A549 (cell line): ENCODE measurements at regions not wholly inside any gene's neighbourhood (a gene's known extent, or its start where the extent isn't known, plus 50 kb on each side); places are given as distances from the start of the nearest gene placed in this dataset.

ENCODE experiments used
- ATAC-seq, 2 experiments: fragments of 200-7000 bp in 1 of 2; fragments of >200 bp in 1 of 2; cut with Nextera tagmentation in 1 of 2; cut with Tn5 transposase in 1 of 2; 3 replicates each; pipeline versions ENCODE4 v1.8.0 to v1.9.1; 2018 to 2020; ENCODE audit warnings: mild to moderate bottlenecking in 1 of 2, moderate library complexity in 1 of 2
- CTCF ChIA-PET: fragments of 300-600 bp; sonication (Branson Sonifier 250); formaldehyde crosslinking; extraction: SDS; loops from one replicate; lab custom pipeline; 2021; ENCODE audit warnings: antibody characterized with exemption, inconsistent platforms; lab: Yijun Ruan, JAX
- POLR2A ChIA-PET: fragments of 350-600 bp; formaldehyde crosslinking; extraction: SDS; loops from one replicate; lab custom pipeline; 2021; ENCODE audit warnings: antibody characterized with exemption, inconsistent platforms; lab: Yijun Ruan, JAX
- DNase-seq, 2 experiments: peaks; one replicate each; pipeline versions ENCODE4 v3.0.0 to v3.0.0-alpha.2; 2011 to 2016; ENCODE audit warnings: low read depth in 1 of 2, low spot score in 1 of 2
- FAIRE-seq: peaks from 2 replicates; lab custom pipeline; 2011; peaks lifted over from hg19 to GRCh38; lab: Jason Lieb, UNC
- H3K27ac ChIP-seq, 2 experiments: fragments of >200 bp; sonication (Bioruptor Twin); formaldehyde crosslinking; 3 replicates each; pipeline ENCODE4 v1.5.1; 2016 to 2017
- H3K4me1 ChIP-seq: fragments of >200 bp; sonication (Bioruptor Twin); formaldehyde crosslinking; 3 replicates; pipeline ENCODE4 v1.6.1; 2016
- H3K4me2 ChIP-seq: fragments of >200 bp; sonication (Bioruptor Twin); formaldehyde crosslinking; 3 replicates; pipeline ENCODE4 v1.6.1; 2016
- H3K4me3 ChIP-seq: fragments of >200 bp; sonication (Bioruptor Twin); formaldehyde crosslinking; 3 replicates; pipeline ENCODE4 v1.5.1; 2016
- H3K9me3 ChIP-seq: fragments of >200 bp; sonication (Bioruptor Twin); formaldehyde crosslinking; 3 replicates; pipeline ENCODE4 v1.6.1; 2016
- BCL3 ChIP-seq: fragments of >200 bp; sonication (Bioruptor Twin); formaldehyde crosslinking; IDR thresholded peaks from 3 replicates; pipeline ENCODE4 v1.6.1; 2016
- BHLHE40 ChIP-seq: IDR thresholded peaks from 2 replicates; pipeline ENCODE4 v1.6.1; 2012; ENCODE audit warnings: low read depth, low read length, inconsistent platforms
- CEBPB ChIP-seq, 2 experiments: fragments of >200 bp in 1 of 2; sonication (Bioruptor Twin) in 1 of 2; formaldehyde crosslinking in 1 of 2; IDR thresholded peaks; 2 replicates each; pipeline ENCODE4 v1.6.1; 2012 to 2016
- CHD2 ChIP-seq: fragments of 150-350 bp; IDR thresholded peaks from 2 replicates; pipeline ENCODE4 v1.6.1; 2014; ENCODE audit warnings: low read length; ENCODE audit not compliant: partially characterized antibody
- EHMT2 ChIP-seq: fragments of 200-600 bp; sonication (generic); IDR thresholded peaks from 2 replicates; pipeline ENCODE4 v1.6.1; 2016; ENCODE audit warnings: antibody characterized with exemption, low read depth, mild to moderate bottlenecking, moderate library complexity
- EP300 ChIP-seq, 2 experiments: fragments of >200 bp; sonication (Bioruptor Twin); formaldehyde crosslinking; IDR thresholded peaks; 2 replicates in 1 of 2; 3 replicates in 1 of 2; pipeline ENCODE4 v1.6.1; 2016 to 2017
- FOSB ChIP-seq: fragments of 250-450 bp; sonication (Bioruptor Pico); IDR thresholded peaks from 2 replicates; pipeline ENCODE4 v1.5.0; 2020; ENCODE audit warnings: mild to moderate bottlenecking, moderate library complexity
- FOSL2 ChIP-seq, 2 experiments: fragments of 450-650 bp in 1 of 2; fragments of >200 bp in 1 of 2; sonication (Bioruptor Twin) in 1 of 2; formaldehyde crosslinking; IDR thresholded peaks; 2 replicates each; pipeline versions ENCODE4 v1.5.0 to v1.6.1; 2016 to 2020; ENCODE audit warnings: mild to moderate bottlenecking in 1 of 2, moderate library complexity in 1 of 2
- GATA3 ChIP-seq: IDR thresholded peaks from 2 replicates; pipeline ENCODE4 v1.6.1; 2012; ENCODE audit warnings: borderline replicate concordance
- HDAC2 ChIP-seq: fragments of 200-600 bp; sonication (generic); IDR thresholded peaks from 2 replicates; pipeline ENCODE4 v1.6.1; 2016
- HOXA7 ChIP-seq: fragments of 250-450 bp; sonication (Bioruptor Pico); IDR thresholded peaks from 2 replicates; pipeline ENCODE4 v1.5.0; 2020; ENCODE audit warnings: mild to moderate bottlenecking, moderate library complexity
- HOXB13 ChIP-seq: fragments of 250-450 bp; sonication (Bioruptor Pico); IDR thresholded peaks from 2 replicates; pipeline ENCODE4 v1.5.0; 2020; ENCODE audit warnings: low read depth, mild to moderate bottlenecking, moderate library complexity
- JUNB ChIP-seq: fragments of >200 bp; sonication (Bioruptor Twin); formaldehyde crosslinking; IDR thresholded peaks from 2 replicates; pipeline ENCODE4 v1.6.1; 2016
- POLR2AphosphoS2 ChIP-seq: conservative IDR thresholded peaks from 2 replicates; pipeline ENCODE4 v1.6.1; 2012; ENCODE audit warnings: low read length, improper control_type of control experiment, inconsistent platforms
- RCOR1 ChIP-seq: fragments of 150-350 bp; IDR thresholded peaks from 2 replicates; pipeline ENCODE4 v1.6.1; 2014; ENCODE audit warnings: antibody characterized with exemption, low read length, low read depth
- SREBF2 ChIP-seq: fragments of 450-650 bp; IDR thresholded peaks from 2 replicates; pipeline ENCODE4 v1.6.1; 2014; ENCODE audit warnings: mild to moderate bottlenecking, moderate library complexity
- TFCP2L1 ChIP-seq: fragments of 250-450 bp; sonication (Bioruptor Pico); IDR thresholded peaks from 2 replicates; pipeline ENCODE4 v1.5.0; 2021; ENCODE audit warnings: mild to moderate bottlenecking
- TP53 ChIP-seq: fragments of 250-450 bp; sonication (Bioruptor Pico); IDR thresholded peaks from 2 replicates; pipeline ENCODE4 v1.5.0; 2021; ENCODE audit warnings: mild to moderate bottlenecking, moderate library complexity
- ZFP36 ChIP-seq: fragments of 450-650 bp; IDR thresholded peaks from 2 replicates; pipeline ENCODE4 v1.6.1; 2014; ENCODE audit warnings: borderline replicate concordance; ENCODE audit not compliant: partially characterized antibody
- WGBS: methylation state at CpG from one replicate; pipeline ENCODE4 v1.1.6; 2017; ENCODE audit errors: missing lambda C conversion rate; 5-methylcytosine and 5-hydroxymethylcytosine counted together

GRCh38 chr17:55577687-55578086 lies 66.4 kb upstream of the SMIM36 start:
- WGBS = 74% methylated on average over 14 of the region's 14 CpGs
- POLR2A ChIA-PET = no interaction called here
- ATAC-seq = no peak

GRCh38 chr17:55576996-55577586 lies 65.8 kb upstream of the SMIM36 start:
- POLR2A ChIA-PET = interaction anchor here (0.6 kb wide), 1 partner anchor 10 kb away, joined by 4 read pairs; no protein-coding TSS in a partner anchor
- Histone ChIP-seq H3K4me2 (no peak overlapping the region; the same call in 2 of the 3 replicates), H3K4me3 (no peak overlapping the region), H3K27ac (peak overlapping the region; percentile 14 to 44; a peak in 3 of 6 replicates), H3K9me3 (no peaks in the 10 kb centered on the region), H3K4me1 (peaks cover 19% of the 10 kb centered on the region)
- TF ChIP-seq HOXB13 (CRISPR knock-in tag) = no peak
- no peak for TF ChIP-seq HOXA7 (CRISPR knock-in tag)
- no peak for TF ChIP-seq FOSB (CRISPR knock-in tag)
- no peak for TF ChIP-seq POLR2AphosphoS2
- TF ChIP-seq GATA3 = no peak
- TF ChIP-seq EP300 (IDR thresholded peaks at IDR 0.05) = no peak
- TF ChIP-seq HDAC2 = no peak
- TF ChIP-seq CHD2 = no peak
- no peak for TF ChIP-seq BHLHE40
- TF ChIP-seq, all 56 proteins: peak for 0
- DNase-seq = no peak
- WGBS = 76% methylated on average over 9 of the region's 9 CpGs
- no peak for FAIRE-seq
- CTCF ChIA-PET = interaction anchor here (0.7 to 2.8 kb wide), 6 partner anchors 9 to 135 kb away, joined by 3 to 13 read pairs (median 4); no protein-coding TSS in a partner anchor
- ATAC-seq = peak; percentile 14 to 26; a peak in 3 of 6 replicates

More at GRCh38 chr17:55577687-55578086, 66.4 kb upstream of the SMIM36 start:
- H3K4me3 ChIP-seq = no peak overlapping the region
- FAIRE-seq = no peak
- no peak overlapping the region for H3K4me2 ChIP-seq
- H3K27ac ChIP-seq = no peak overlapping the region; a peak in 1 of 6 replicates
- TF ChIP-seq TP53 (CRISPR knock-in tag) (no peak), CEBPB (IDR thresholded peaks at IDR 0.05) (no peak), TFCP2L1 (CRISPR knock-in tag) (no peak), RCOR1 (no peak), SREBF2 (no peak), ZFP36 (no peak), EHMT2 (no peak), BCL3 (no peak), JUNB (no peak)
- TF ChIP-seq, all 56 proteins: peak for 0
- Histone ChIP-seq H3K9me3 (no peaks in the 10 kb centered on the region), H3K4me1 (peaks cover 23% of the 10 kb centered on the region)
- CTCF ChIA-PET = interaction anchor here (0.5 to 2.8 kb wide), 4 partner anchors 49 to 162 kb away, joined by 3 to 13 read pairs (median 4); no protein-coding TSS in a partner anchor
- DNase-seq = no peak

GRCh38 chr17:55576237-55576995 lies 65.2 kb upstream of the SMIM36 start:
- peaks cover 21% of the 10 kb centered on the region for H3K4me1 ChIP-seq
- peak overlapping the region; percentile 51 for H3K4me2 ChIP-seq
- no peak overlapping the region for H3K4me3 ChIP-seq
- peak overlapping the region; percentile 14 to 44; a peak in 4 of 6 replicates for H3K27ac ChIP-seq
- WGBS = 53% methylated on average over 8 of the region's 8 CpGs
- no peaks in the 10 kb centered on the region for H3K9me3 ChIP-seq
- CTCF ChIA-PET = interaction anchor here (0.7 to 2.8 kb wide), 5 partner anchors 8 to 48 kb away, joined by 3 to 13 read pairs (median 4); no protein-coding TSS in a partner anchor
- peak; percentile 18; the same call in 1 of the 2 replicates for TF ChIP-seq JUNB
- TF ChIP-seq GATA3 = no peak
- TF ChIP-seq FOSL2 (IDR thresholded peaks at IDR 0.05) = no peak
- 0 out of 2 replicates have a peak, but pooled peaks have one; percentile 12 for TF ChIP-seq FOSL2 (CRISPR knock-in tag; IDR thresholded peaks at IDR 0.05)
- DNase-seq = peak; percentile 44 to 71
- peak; percentile 87 to 90 for ATAC-seq
- POLR2A ChIA-PET = interaction anchor here (0.6 to 0.7 kb wide), 2 partner anchors 179 to 1206 kb away, joined by 3 to 4 read pairs; no protein-coding TSS in a partner anchor
- FAIRE-seq = no peak
